ENCODE measurements at regions not wholly inside any gene's neighbourhood (a gene's known extent, or its start where the extent isn't known, plus 50 kb on each side); places are given as distances from the start of the nearest gene placed in this dataset.

DNA sequence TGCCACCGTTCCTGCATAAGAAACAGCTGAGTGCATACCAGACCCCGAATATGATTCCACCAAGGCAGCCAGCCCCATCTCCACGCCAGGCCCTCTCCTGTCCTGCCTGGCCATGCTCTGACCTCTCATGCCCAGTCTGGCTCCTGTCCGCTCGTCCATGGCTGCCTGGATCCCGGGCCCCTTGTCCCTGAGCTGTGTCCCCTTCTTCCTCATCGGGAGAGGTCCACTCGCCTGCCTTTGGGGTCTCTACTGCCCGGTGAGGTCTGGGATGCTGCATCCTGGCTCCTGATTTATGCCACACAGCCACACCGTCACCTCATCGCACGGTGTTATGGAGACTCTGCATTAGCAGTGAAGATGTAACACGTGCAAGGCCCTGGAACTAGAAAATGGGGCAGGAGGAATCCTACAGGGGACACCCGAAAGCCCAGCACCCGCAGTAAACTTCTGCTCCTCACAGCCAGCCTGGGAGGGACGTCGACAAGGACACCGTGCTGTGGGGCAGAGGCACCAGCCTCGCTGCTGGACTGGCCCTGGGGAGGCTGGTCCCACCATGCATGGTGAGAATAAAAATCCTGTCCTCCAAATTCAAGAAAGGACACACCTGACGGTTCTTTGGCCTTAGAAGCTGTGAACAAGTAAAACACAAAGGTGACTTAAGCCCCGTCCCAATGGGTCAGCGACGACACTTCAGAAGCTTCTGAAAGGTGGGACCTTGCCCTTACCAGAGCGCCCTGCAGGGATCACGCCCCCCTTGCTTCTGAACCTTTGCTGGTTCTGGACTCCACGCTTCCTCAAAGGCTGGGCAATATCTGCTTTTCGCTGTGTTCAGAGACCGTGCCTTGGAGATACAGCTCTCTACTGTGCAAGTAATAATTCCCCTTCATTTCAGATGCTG lies 103.0 kb downstream of the DLL1 start:
- TF ChIP-seq, protein P1, sequence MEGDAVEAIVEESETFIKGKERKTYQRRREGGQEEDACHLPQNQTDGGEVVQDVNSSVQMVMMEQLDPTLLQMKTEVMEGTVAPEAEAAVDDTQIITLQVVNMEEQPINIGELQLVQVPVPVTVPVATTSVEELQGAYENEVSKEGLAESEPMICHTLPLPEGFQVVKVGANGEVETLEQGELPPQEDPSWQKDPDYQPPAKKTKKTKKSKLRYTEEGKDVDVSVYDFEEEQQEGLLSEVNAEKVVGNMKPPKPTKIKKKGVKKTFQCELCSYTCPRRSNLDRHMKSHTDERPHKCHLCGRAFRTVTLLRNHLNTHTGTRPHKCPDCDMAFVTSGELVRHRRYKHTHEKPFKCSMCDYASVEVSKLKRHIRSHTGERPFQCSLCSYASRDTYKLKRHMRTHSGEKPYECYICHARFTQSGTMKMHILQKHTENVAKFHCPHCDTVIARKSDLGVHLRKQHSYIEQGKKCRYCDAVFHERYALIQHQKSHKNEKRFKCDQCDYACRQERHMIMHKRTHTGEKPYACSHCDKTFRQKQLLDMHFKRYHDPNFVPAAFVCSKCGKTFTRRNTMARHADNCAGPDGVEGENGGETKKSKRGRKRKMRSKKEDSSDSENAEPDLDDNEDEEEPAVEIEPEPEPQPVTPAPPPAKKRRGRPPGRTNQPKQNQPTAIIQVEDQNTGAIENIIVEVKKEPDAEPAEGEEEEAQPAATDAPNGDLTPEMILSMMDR (IDR thresholded peaks at IDR 0.05) = no peak
- no peak for TF ChIP-seq EP300 (IDR thresholded peaks at IDR 0.05)

Measured in upper lobe of left lung (tissue), 4 donors.